ENCODE measurements at regions not wholly inside any gene's neighbourhood (a gene's known extent, or its start where the extent isn't known, plus 50 kb on each side); places are given as distances from the start of the nearest gene placed in this dataset.

- no peak for TF ChIP-seq KDM1A (IDR thresholded peaks at IDR 0.05; ENCODE audit: borderline replicate concordance, low read length)
- no peak for TF ChIP-seq TAF1 (IDR thresholded peaks at IDR 0.05; ENCODE audit: low read depth, low read length)
- no peak for TF ChIP-seq GABPA (IDR thresholded peaks at IDR 0.05; ENCODE audit: borderline replicate concordance, insufficient read depth, low read length)
- no peak for TF ChIP-seq FOSL1 (IDR thresholded peaks at IDR 0.05; ENCODE audit: insufficient read depth, low read depth, low read length)
- no peak for TF ChIP-seq JUND (IDR thresholded peaks at IDR 0.05; ENCODE audit: low read length)
- no peak for TF ChIP-seq EP300 (IDR thresholded peaks at IDR 0.05; ENCODE audit: borderline replicate concordance in 1 of 2, low read depth in 2 of 2, low read length in 2 of 2)
- TF ChIP-seq EGR1 (IDR thresholded peaks at IDR 0.05; ENCODE audit: borderline replicate concordance, low read depth, low read length), result no peak
- TF ChIP-seq JUN (IDR thresholded peaks at IDR 0.05; ENCODE audit: low read depth, low read length), result no peak
- TF ChIP-seq POLR2A (IDR thresholded peaks at IDR 0.05; ENCODE audit: control extremely low read depth in 1 of 2, low read depth in 2 of 2, low read length in 2 of 2), result no peak
These were observed 480.5 kb upstream of the MAN1A1 start for GRCh38 chr6:119830069-119830468.
